HEK293 (cell line): ENCODE measurements at regions not wholly inside any gene's neighbourhood (a gene's known extent, or its start where the extent isn't known, plus 50 kb on each side); places are given as distances from the start of the nearest gene placed in this dataset.

ENCODE experiments used
- CTCF ChIA-PET: fragments of 350-600 bp; formaldehyde crosslinking; extraction: SDS; loops from one replicate; lab custom pipeline; 2021; ENCODE audit warnings: antibody characterized with exemption; lab: Yijun Ruan, JAX
- POLR2A ChIA-PET: fragments of 300-600 bp; formaldehyde crosslinking; extraction: SDS; loops from one replicate; lab custom pipeline; 2020; ENCODE audit warnings: antibody characterized with exemption, inconsistent platforms; lab: Yijun Ruan, JAX
- H3K27ac ChIP-seq: fragments of 200-500 bp; sonication (Bioruptor generic); 2 replicates; pipeline ENCODE4 v1.5.1; 2014; ENCODE audit warnings: low read depth, low read length, control low read depth, inconsistent platforms; ENCODE audit errors: extremely low read depth
- H3K36me3 ChIP-seq, 2 experiments: fragments of 200-500 bp in 1 of 2; sonication (Bioruptor generic) in 1 of 2; 1 replicate in 1 of 2; 2 replicates in 1 of 2; pipeline ENCODE4 v1.5.1; 2014 to 2017; ENCODE audit warnings: inconsistent platforms in 2 of 2, low read length in 2 of 2; ENCODE audit not compliant: control insufficient read depth in 2 of 2, insufficient read depth in 1 of 2
- H3K4me1 ChIP-seq: fragments of 200-500 bp; sonication (Bioruptor generic); 2 replicates; pipeline ENCODE4 v1.5.1; 2014; ENCODE audit warnings: mild to moderate bottlenecking, low read length, inconsistent platforms; ENCODE audit not compliant: control insufficient read depth, insufficient read depth
- H3K4me3 ChIP-seq: 2 replicates; pipeline ENCODE4 v1.5.1; 2011; ENCODE audit warnings: low read depth, mild to moderate bottlenecking, control low read depth, low read length, moderate library complexity
- H3K9me3 ChIP-seq: fragments of 200-500 bp; sonication (Bioruptor generic); 2 replicates; pipeline ENCODE4 v1.5.1; 2014; ENCODE audit warnings: low read depth, low read length, inconsistent platforms; ENCODE audit not compliant: control insufficient read depth, insufficient read depth
- FEZF1 ChIP-seq: fragments of 450-650 bp; formaldehyde crosslinking; IDR thresholded peaks from 2 replicates; pipeline ENCODE4 v1.5.1; 2016; ENCODE audit warnings: missing biosample characterization, missing genetic modification characterization
- GLIS1 ChIP-seq: fragments of 450-650 bp; formaldehyde crosslinking; IDR thresholded peaks from 2 replicates; pipeline ENCODE4 v1.5.1; 2016; ENCODE audit warnings: missing biosample characterization, missing genetic modification characterization
- GLIS2 ChIP-seq: fragments of 450-650 bp; formaldehyde crosslinking; IDR thresholded peaks from 2 replicates; pipeline ENCODE4 v1.5.1; 2016; ENCODE audit warnings: missing biosample characterization, missing genetic modification characterization
- OSR2 ChIP-seq: fragments of 450-650 bp; formaldehyde crosslinking; IDR thresholded peaks from 2 replicates; pipeline ENCODE4 v1.5.1; 2016; ENCODE audit warnings: missing biosample characterization, missing genetic modification characterization
- SETDB1 ChIP-seq: IDR thresholded peaks from one replicate; pipeline ENCODE4 v1.6.1; 2017; ENCODE audit warnings: mild to moderate bottlenecking, low read length, moderate library complexity, mixed read lengths; ENCODE audit not compliant: insufficient read length
- TCF7L2 ChIP-seq: IDR thresholded peaks from 2 replicates; pipeline ENCODE4 v1.6.1; 2011; ENCODE audit warnings: low read depth, mild to moderate bottlenecking, inconsistent platforms, low read length, moderate library complexity, borderline replicate concordance
- TRIM28 ChIP-seq: IDR thresholded peaks from 2 replicates; pipeline ENCODE4 v1.6.1; 2011; ENCODE audit warnings: low read length, control low read depth, borderline replicate concordance
- ZNF16 ChIP-seq: fragments of 450-650 bp; formaldehyde crosslinking; IDR thresholded peaks from 2 replicates; pipeline ENCODE4 v1.5.1; 2016; ENCODE audit warnings: low read depth, missing biosample characterization, missing genetic modification characterization
- ZNF184 ChIP-seq: fragments of 450-650 bp; IDR thresholded peaks from 2 replicates; pipeline ENCODE4 v1.5.1; 2018; ENCODE audit warnings: missing biosample characterization, mild to moderate bottlenecking, missing genetic modification characterization
- ZNF292 ChIP-seq: fragments of 450-650 bp; formaldehyde crosslinking; IDR thresholded peaks from 2 replicates; pipeline ENCODE4 v1.5.1; 2016; ENCODE audit warnings: low read depth, missing biosample characterization, missing genetic modification characterization, borderline replicate concordance
- ZNF324 ChIP-seq: fragments of 450-650 bp; formaldehyde crosslinking; IDR thresholded peaks from 2 replicates; pipeline ENCODE4 v1.5.1; 2016; ENCODE audit warnings: missing biosample characterization, missing genetic modification characterization
- ZNF549 ChIP-seq: fragments of 450-650 bp; IDR thresholded peaks from 2 replicates; pipeline ENCODE4 v1.5.1; 2018; ENCODE audit warnings: missing biosample characterization, missing genetic modification characterization, mild to moderate bottlenecking, inconsistent platforms, moderate library complexity
- ZNF660 ChIP-seq: fragments of 450-650 bp; IDR thresholded peaks from 2 replicates; pipeline ENCODE4 v1.5.1; 2018; ENCODE audit warnings: missing biosample characterization, mild to moderate bottlenecking, missing genetic modification characterization
- TF ChIP-seq, protein P1 (sequence below): fragments of 450-650 bp; formaldehyde crosslinking; IDR thresholded peaks from 2 replicates; pipeline ENCODE4 v1.5.1; 2016; ENCODE audit warnings: missing biosample characterization, missing genetic modification characterization, borderline replicate concordance
- TF ChIP-seq, protein P2 (sequence below): fragments of 450-650 bp; formaldehyde crosslinking; IDR thresholded peaks from 2 replicates; pipeline ENCODE4 v1.5.1; 2016; ENCODE audit warnings: missing biosample characterization, missing genetic modification characterization, low read depth
- TF ChIP-seq, protein P3 (sequence below): fragments of 450-650 bp; formaldehyde crosslinking; optimal IDR thresholded peaks from 2 replicates; pipeline ENCODE3; 2016; ENCODE audit warnings: missing biosample characterization, mild to moderate bottlenecking, missing genetic modification characterization
- TF ChIP-seq, protein P4 (sequence below): fragments of 450-650 bp; formaldehyde crosslinking; IDR thresholded peaks from 2 replicates; pipeline ENCODE4 v1.5.1; 2016; ENCODE audit warnings: missing biosample characterization, missing genetic modification characterization
- TF ChIP-seq, protein P5 (sequence below): fragments of 450-650 bp; formaldehyde crosslinking; IDR thresholded peaks from 2 replicates; pipeline ENCODE4 v1.5.1; 2016; ENCODE audit warnings: missing biosample characterization, missing genetic modification characterization
- TF ChIP-seq, protein P6 (sequence below): fragments of 450-650 bp; formaldehyde crosslinking; IDR thresholded peaks from 2 replicates; pipeline ENCODE4 v1.5.1; 2016; ENCODE audit warnings: missing biosample characterization, missing genetic modification characterization

DNA sequence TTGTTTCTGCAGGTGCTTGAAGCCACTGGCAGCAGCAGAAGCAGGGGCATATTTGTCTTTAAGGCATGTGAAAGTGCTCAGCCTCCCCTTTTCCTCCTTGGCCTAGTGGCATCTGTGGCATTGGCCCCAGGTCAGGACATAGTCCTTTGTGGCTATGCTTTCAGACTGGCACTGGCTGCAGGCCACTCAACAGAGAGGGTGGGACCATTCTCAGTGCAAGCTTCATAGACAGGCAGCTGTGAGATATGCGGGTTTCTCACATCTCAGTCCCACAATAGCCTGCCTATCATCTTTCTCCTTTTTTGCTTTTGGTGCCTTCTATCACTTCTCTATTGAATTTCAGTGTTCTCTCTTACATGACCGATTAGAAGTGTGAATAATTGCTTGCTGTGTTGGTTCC is 104.8 kb downstream of the ACTRT1 start (continued):
- no peak for TF ChIP-seq ZNF324 (tag by site-specific recombination)

DNA sequence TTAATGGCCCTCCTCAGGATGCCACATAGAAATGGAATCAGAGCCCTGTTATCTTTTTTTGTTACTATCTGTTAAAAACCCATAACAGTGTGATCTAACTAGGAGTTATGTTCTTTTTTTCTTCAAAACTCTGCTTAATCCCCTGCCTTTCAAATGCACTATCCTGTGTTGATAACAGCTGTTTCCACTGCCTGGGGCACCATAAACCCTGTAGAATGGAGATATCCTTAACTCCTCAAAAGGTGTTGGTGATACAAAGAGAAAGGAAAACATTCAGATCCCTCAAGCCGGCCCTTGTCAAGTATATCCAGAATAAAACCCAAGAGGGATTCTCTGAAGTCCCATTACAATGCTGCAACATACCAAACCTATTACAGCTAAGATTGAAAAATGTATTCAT is 108.6 kb downstream of the ACTRT1 start:
- ChIA-PET POLR2A (no interaction called here), CTCF (interaction anchor here (0.6 to 0.8 kb wide), 2 partner anchors 30 to 262 kb away, joined by 3 read pairs; no protein-coding TSS in a partner anchor)
- Histone ChIP-seq H3K4me1 (no peaks in the 10 kb centered on the region), H3K4me3 (no peak overlapping the region), H3K36me3 (no peaks in the 10 kb centered on the region), H3K27ac (no peak overlapping the region), H3K9me3 (no peaks in the 10 kb centered on the region; the same call in 1 of the 2 replicates)
- TF ChIP-seq SETDB1: no peak
- TF ChIP-seq ZNF292 (tag by site-specific recombination): no peak
- TF ChIP-seq ZNF549 (tag by site-specific recombination): no peak
- TF ChIP-seq, protein P1, sequence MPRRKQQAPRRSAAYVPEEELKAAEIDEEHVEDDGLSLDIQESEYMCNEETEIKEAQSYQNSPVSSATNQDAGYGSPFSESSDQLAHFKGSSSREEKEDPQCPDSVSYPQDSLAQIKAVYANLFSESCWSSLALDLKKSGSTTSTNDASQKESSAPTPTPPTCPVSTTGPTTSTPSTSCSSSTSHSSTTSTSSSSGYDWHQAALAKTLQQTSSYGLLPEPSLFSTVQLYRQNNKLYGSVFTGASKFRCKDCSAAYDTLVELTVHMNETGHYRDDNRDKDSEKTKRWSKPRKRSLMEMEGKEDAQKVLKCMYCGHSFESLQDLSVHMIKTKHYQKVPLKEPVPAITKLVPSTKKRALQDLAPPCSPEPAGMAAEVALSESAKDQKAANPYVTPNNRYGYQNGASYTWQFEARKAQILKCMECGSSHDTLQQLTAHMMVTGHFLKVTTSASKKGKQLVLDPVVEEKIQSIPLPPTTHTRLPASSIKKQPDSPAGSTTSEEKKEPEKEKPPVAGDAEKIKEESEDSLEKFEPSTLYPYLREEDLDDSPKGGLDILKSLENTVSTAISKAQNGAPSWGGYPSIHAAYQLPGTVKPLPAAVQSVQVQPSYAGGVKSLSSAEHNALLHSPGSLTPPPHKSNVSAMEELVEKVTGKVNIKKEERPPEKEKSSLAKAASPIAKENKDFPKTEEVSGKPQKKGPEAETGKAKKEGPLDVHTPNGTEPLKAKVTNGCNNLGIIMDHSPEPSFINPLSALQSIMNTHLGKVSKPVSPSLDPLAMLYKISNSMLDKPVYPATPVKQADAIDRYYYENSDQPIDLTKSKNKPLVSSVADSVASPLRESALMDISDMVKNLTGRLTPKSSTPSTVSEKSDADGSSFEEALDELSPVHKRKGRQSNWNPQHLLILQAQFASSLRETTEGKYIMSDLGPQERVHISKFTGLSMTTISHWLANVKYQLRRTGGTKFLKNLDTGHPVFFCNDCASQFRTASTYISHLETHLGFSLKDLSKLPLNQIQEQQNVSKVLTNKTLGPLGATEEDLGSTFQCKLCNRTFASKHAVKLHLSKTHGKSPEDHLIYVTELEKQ (tag by site-specific recombination): no peak
- TF ChIP-seq OSR2 (tag by site-specific recombination): no peak
- TF ChIP-seq, protein P2, sequence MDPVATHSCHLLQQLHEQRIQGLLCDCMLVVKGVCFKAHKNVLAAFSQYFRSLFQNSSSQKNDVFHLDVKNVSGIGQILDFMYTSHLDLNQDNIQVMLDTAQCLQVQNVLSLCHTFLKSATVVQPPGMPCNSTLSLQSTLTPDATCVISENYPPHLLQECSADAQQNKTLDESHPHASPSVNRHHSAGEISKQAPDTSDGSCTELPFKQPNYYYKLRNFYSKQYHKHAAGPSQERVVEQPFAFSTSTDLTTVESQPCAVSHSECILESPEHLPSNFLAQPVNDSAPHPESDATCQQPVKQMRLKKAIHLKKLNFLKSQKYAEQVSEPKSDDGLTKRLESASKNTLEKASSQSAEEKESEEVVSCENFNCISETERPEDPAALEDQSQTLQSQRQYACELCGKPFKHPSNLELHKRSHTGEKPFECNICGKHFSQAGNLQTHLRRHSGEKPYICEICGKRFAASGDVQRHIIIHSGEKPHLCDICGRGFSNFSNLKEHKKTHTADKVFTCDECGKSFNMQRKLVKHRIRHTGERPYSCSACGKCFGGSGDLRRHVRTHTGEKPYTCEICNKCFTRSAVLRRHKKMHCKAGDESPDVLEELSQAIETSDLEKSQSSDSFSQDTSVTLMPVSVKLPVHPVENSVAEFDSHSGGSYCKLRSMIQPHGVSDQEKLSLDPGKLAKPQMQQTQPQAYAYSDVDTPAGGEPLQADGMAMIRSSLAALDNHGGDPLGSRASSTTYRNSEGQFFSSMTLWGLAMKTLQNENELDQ (tag by site-specific recombination): no peak
- no peak for TF ChIP-seq GLIS2 (tag by site-specific recombination)
- TF ChIP-seq GLIS1: no peak
- no peak for TF ChIP-seq ZNF16 (tag by site-specific recombination)
- TF ChIP-seq, protein P3, sequence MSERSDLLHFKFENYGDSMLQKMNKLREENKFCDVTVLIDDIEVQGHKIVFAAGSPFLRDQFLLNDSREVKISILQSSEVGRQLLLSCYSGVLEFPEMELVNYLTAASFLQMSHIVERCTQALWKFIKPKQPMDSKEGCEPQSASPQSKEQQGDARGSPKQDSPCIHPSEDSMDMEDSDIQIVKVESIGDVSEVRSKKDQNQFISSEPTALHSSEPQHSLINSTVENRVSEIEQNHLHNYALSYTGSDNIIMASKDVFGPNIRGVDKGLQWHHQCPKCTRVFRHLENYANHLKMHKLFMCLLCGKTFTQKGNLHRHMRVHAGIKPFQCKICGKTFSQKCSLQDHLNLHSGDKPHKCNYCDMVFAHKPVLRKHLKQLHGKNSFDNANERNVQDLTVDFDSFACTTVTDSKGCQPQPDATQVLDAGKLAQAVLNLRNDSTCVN (tag by site-specific recombination): no peak

DNA sequence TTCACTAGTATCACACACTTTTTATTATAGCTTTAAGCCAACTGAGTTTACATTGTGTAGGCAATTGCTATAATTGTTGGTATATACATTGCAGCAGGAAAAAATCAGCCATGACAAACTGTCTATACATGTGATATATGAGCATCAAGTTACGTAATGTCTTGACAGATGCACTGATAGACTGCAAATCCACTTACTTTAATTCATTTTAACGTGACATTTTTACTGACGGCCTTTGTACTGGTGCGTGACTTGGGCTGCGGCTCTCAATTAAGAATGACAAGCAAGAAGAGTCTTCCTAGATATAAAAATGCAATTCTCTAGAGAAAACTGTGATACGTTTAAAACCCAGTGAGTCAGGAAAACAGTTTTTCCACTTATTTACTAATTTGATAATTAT is 143.8 kb downstream of the ACTRT1 start:
- TF ChIP-seq TCF7L2 (peak; percentile 81; the same call in 1 of the 2 replicates), ZNF660 (tag by site-specific recombination) (no peak), TRIM28 (peak; percentile 36; the same call in 1 of the 2 replicates), FEZF1 (no peak), ZNF184 (no peak)
- TF ChIP-seq, protein P4, sequence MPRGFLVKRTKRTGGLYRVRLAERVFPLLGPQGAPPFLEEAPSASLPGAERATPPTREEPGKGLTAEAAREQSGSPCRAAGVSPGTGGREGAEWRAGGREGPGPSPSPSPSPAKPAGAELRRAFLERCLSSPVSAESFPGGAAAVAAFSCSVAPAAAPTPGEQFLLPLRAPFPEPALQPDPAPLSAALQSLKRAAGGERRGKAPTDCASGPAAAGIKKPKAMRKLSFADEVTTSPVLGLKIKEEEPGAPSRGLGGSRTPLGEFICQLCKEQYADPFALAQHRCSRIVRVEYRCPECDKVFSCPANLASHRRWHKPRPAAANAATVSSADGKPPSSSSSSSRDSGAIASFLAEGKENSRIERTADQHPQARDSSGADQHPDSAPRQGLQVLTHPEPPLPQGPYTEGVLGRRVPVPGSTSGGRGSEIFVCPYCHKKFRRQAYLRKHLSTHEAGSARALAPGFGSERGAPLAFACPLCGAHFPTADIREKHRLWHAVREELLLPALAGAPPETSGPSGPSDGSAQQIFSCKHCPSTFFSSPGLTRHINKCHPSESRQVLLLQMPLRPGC (tag by site-specific recombination): no peak
- TF ChIP-seq, protein P5, sequence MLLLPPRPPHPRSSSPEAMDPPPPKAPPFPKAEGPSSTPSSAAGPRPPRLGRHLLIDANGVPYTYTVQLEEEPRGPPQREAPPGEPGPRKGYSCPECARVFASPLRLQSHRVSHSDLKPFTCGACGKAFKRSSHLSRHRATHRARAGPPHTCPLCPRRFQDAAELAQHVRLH (tag by site-specific recombination): no peak
- TF ChIP-seq, protein P6, sequence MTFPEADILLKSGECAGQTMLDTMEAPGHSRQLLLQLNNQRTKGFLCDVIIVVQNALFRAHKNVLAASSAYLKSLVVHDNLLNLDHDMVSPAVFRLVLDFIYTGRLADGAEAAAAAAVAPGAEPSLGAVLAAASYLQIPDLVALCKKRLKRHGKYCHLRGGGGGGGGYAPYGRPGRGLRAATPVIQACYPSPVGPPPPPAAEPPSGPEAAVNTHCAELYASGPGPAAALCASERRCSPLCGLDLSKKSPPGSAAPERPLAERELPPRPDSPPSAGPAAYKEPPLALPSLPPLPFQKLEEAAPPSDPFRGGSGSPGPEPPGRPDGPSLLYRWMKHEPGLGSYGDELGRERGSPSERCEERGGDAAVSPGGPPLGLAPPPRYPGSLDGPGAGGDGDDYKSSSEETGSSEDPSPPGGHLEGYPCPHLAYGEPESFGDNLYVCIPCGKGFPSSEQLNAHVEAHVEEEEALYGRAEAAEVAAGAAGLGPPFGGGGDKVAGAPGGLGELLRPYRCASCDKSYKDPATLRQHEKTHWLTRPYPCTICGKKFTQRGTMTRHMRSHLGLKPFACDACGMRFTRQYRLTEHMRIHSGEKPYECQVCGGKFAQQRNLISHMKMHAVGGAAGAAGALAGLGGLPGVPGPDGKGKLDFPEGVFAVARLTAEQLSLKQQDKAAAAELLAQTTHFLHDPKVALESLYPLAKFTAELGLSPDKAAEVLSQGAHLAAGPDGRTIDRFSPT (tag by site-specific recombination): 0 out of 2 replicates have a peak, but pooled peaks have one; percentile 46
- TF ChIP-seq, all 188 proteins: peak for 3
- ChIA-PET POLR2A (no interaction called here), CTCF (no interaction called here)

More for the DNA sequence above, 143.8 kb downstream of the ACTRT1 start:
- Histone ChIP-seq H3K36me3 (no peaks in the 10 kb centered on the region), H3K4me3 (no peak overlapping the region), H3K27ac (no peak overlapping the region), H3K4me1 (no peaks in the 10 kb centered on the region), H3K9me3 (no peaks in the 10 kb centered on the region)
